ENCODE measurements at regions not wholly inside any gene's neighbourhood (a gene's known extent, or its start where the extent isn't known, plus 50 kb on each side); places are given as distances from the start of the nearest gene placed in this dataset.
A peak's percentile ranks its signal among the peaks of the same experiment; 100 is the strongest.

GRCh38 chr5:168041583-168041982 is 249.9 kb upstream of the WWC1 start:
- DNase-seq (ENCODE audit: low read depth): no peak
- H3K4me3 ChIP-seq (ENCODE audit: low read depth, low read length): no peak overlapping the region
- no peak for TF ChIP-seq CTCF (IDR thresholded peaks at IDR 0.05; ENCODE audit: insufficient read depth, low read length)

- no peak for TF ChIP-seq CTCF (IDR thresholded peaks at IDR 0.05; ENCODE audit: insufficient read depth, low read length)
- no peak overlapping the region for H3K4me3 ChIP-seq (ENCODE audit: low read depth, low read length)
- no peak for DNase-seq (ENCODE audit: low read depth)
Observed at GRCh38 chr5:168042284-168043068, 249.0 kb upstream of the WWC1 start.

- no peak for TF ChIP-seq CTCF (IDR thresholded peaks at IDR 0.05; ENCODE audit: insufficient read depth, low read length)
- H3K4me3 ChIP-seq (ENCODE audit: low read depth, low read length): no peak overlapping the region
- DNase-seq (ENCODE audit: low read depth): no peak
Observed at GRCh38 chr5:168046163-168046562, 245.3 kb upstream of the WWC1 start.

- peak; percentile 8 for TF ChIP-seq CTCF (IDR thresholded peaks at IDR 0.05; ENCODE audit: insufficient read depth, low read length)
- DNase-seq (ENCODE audit: low read depth): peak; percentile 29
Observed at GRCh38 chr5:168047043-168047668, 244.3 kb upstream of the WWC1 start.

GRCh38 chr5:168047669-168048111 is 243.8 kb upstream of the WWC1 start:
- TF ChIP-seq CTCF (IDR thresholded peaks at IDR 0.05; ENCODE audit: insufficient read depth, low read length): no peak
- H3K4me3 ChIP-seq (ENCODE audit: low read depth, low read length): no peak overlapping the region
- peak; percentile 15 for DNase-seq (ENCODE audit: low read depth)

More at GRCh38 chr5:168047043-168047668, 244.3 kb upstream of the WWC1 start:
- H3K4me3 ChIP-seq (ENCODE audit: low read depth, low read length): no peak overlapping the region

- H3K4me3 ChIP-seq (ENCODE audit: low read depth, low read length): no peak overlapping the region
- TF ChIP-seq CTCF (IDR thresholded peaks at IDR 0.05; ENCODE audit: insufficient read depth, low read length): no peak
- no peak for DNase-seq (ENCODE audit: low read depth)
Observed at GRCh38 chr5:168048486-168048885, 243.0 kb upstream of the WWC1 start.
